Esophagus muscularis mucosa (tissue), 4 donors: ENCODE measurements at regions not wholly inside any gene's neighbourhood (a gene's known extent, or its start where the extent isn't known, plus 50 kb on each side); places are given as distances from the start of the nearest gene placed in this dataset.

Source experiments
- DNase-seq: peaks from one replicate; pipeline ENCODE4 v3.0.0-alpha.2; 2017; ENCODE audit errors: extremely low spot score
- H3K27ac ChIP-seq, 4 donors: fragments of 200-600 bp; sonication (generic); replicated peaks in 1 of 4; 1 replicate in 3 of 4; 2 replicates in 1 of 4; pipeline ENCODE4 v1.5.1; 2016 to 2019; ENCODE audit warnings: mild to moderate bottlenecking in 1 of 4
- H3K27me3 ChIP-seq, 4 donors: fragments of 200-600 bp; sonication (generic); one replicate each; pipeline versions ENCODE4 v1.5.1 to v1.6.0; 2016 to 2019
- H3K36me3 ChIP-seq, 4 donors: fragments of 200-600 bp; sonication (generic); one replicate each; pipeline ENCODE4 v1.5.1; 2016 to 2019
- H3K4me1 ChIP-seq, 4 donors: fragments of 200-600 bp; sonication (generic); one replicate each; pipeline ENCODE4 v1.5.1; 2016 to 2019
- H3K4me3 ChIP-seq, 4 donors: fragments of 200-600 bp; sonication (generic); 1 replicate in 2 of 4; 2 replicates in 2 of 4; pipeline ENCODE4 v1.5.1; 2016 to 2019; ENCODE audit warnings: mild to moderate bottlenecking in 4 of 4, moderate library complexity in 1 of 4
- H3K9me3 ChIP-seq, 4 donors: fragments of 200-600 bp; sonication (generic); 1 replicate in 3 of 4; 2 replicates in 1 of 4; pipeline ENCODE4 v1.5.1; 2016 to 2019
- EP300 ChIP-seq: sonication (generic); formaldehyde crosslinking; IDR thresholded peaks from one replicate; pipeline ENCODE4 v1.6.1; 2017; ENCODE audit warnings: antibody characterized with exemption
- POLR2A ChIP-seq: fragments of 450-650 bp; IDR thresholded peaks from one replicate; pipeline ENCODE4 v1.6.1; 2017; ENCODE audit warnings: antibody characterized with exemption, moderate library complexity, mild to moderate bottlenecking, low read depth
- POLR2AphosphoS5 ChIP-seq, 2 donors: sonication (generic); formaldehyde crosslinking; IDR thresholded peaks; one replicate each; pipeline ENCODE4 v1.6.1; 2017; ENCODE audit warnings: antibody characterized with exemption in 2 of 2
- WGBS: methylation state at CpG from one replicate; pipeline ENCODE4 v1.1.5; 2018; 5-methylcytosine and 5-hydroxymethylcytosine counted together
- intact Hi-C: fragments of 100-400 bp; cut with DNase I; formaldehyde crosslinking; loops from one replicate; pipeline ENCODE4 v1.15.1; 2023
- TF ChIP-seq, protein P1 (sequence below), 3 experiments: fragments of 200-600 bp in 2 of 3; fragments of 450-650 bp in 1 of 3; sonication (generic) in 2 of 3; IDR thresholded peaks; one replicate each; pipeline ENCODE4 v1.5.1; 2017 to 2019; ENCODE audit warnings: antibody characterized with exemption in 3 of 3, mild to moderate bottlenecking in 2 of 3, moderate library complexity in 1 of 3

DNA sequence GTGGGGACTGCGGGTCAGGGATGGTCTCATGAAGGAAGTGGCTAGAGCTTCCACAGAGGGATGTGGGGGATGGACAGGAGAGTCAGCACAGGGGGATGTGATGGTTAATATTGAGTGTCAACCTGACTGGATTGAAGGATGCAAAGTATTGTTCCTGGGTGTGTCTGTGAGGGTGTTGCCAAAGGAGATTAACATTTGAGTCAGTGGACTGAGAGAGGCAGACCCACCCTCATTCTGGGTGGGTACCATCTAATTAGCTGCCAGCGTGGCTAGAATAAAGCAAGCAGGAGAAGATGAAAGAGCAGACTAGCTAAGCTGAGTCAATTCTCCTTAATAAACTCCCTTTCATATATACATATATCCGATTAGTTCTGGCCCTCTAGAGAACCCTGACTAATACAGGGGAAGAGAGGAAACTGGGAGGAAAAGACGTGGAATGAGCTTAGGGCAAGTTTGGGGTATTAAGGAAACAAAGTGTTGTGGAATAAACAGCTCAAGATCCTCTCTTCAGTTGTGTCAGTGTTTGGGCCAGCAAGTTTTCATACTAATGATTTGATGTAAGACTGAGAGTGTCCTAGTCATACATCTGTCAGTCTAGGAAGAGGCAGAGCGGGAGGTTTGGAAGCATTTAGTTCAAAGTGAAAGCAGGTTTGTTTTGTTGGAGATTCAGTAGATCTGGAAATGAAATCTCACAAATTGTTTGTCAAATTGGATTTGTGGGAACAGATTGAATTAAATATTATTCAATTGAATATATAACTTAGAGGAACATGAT is 135.2 kb upstream of the NT5C1B start:
- 88% methylated on average over 5 of the region's 5 CpGs for WGBS
- Histone ChIP-seq H3K27ac (no peak overlapping the region), H3K27me3 (no peaks in the 10 kb centered on the region), H3K36me3 (no peaks in the 10 kb centered on the region), H3K4me3 (no peak overlapping the region), H3K9me3 (no peaks in the 10 kb centered on the region), H3K4me1 (no peaks in the 10 kb centered on the region)
- no peak for DNase-seq
- intact Hi-C loops: no loop called here
- TF ChIP-seq EP300 (no peak), POLR2A (no peak), POLR2AphosphoS5 (IDR thresholded peaks at IDR 0.05) (no peak)
- TF ChIP-seq, protein P1, sequence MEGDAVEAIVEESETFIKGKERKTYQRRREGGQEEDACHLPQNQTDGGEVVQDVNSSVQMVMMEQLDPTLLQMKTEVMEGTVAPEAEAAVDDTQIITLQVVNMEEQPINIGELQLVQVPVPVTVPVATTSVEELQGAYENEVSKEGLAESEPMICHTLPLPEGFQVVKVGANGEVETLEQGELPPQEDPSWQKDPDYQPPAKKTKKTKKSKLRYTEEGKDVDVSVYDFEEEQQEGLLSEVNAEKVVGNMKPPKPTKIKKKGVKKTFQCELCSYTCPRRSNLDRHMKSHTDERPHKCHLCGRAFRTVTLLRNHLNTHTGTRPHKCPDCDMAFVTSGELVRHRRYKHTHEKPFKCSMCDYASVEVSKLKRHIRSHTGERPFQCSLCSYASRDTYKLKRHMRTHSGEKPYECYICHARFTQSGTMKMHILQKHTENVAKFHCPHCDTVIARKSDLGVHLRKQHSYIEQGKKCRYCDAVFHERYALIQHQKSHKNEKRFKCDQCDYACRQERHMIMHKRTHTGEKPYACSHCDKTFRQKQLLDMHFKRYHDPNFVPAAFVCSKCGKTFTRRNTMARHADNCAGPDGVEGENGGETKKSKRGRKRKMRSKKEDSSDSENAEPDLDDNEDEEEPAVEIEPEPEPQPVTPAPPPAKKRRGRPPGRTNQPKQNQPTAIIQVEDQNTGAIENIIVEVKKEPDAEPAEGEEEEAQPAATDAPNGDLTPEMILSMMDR (IDR thresholded peaks at IDR 0.05): no peak

DNA sequence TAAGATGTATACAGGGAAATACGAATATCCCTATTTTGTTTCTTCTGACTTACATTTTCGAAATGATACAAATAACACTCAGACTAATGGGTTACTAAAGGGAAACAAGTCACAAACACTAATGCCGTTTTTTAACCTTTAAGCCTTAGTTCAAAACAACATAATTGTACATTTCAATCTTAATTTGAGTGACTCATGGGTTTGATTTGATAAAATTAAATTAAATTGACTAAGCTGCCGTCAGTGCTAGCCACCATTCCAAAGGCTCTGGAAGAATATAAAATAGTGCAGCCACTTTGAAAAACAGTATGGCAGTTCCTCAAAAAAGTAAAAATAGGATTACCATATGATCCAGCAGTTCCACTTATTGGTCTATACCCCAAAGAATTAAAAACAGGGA is 133.8 kb upstream of the NT5C1B start:
- intact Hi-C loops: no loop called here
- H3K27me3 ChIP-seq: no peaks in the 10 kb centered on the region
- H3K4me3 ChIP-seq: no peak overlapping the region
- H3K36me3 ChIP-seq: no peaks in the 10 kb centered on the region
- H3K9me3 ChIP-seq: no peaks in the 10 kb centered on the region
- no peak for TF ChIP-seq EP300
- no peak for TF ChIP-seq POLR2AphosphoS5 (IDR thresholded peaks at IDR 0.05)
- TF ChIP-seq, protein P1 (IDR thresholded peaks at IDR 0.05): no peak
- TF ChIP-seq POLR2A: no peak
- H3K27ac ChIP-seq: no peak overlapping the region
- no peak for DNase-seq
- H3K4me1 ChIP-seq: no peaks in the 10 kb centered on the region
- 91% methylated on average over 4 of the region's 4 CpGs for WGBS

DNA sequence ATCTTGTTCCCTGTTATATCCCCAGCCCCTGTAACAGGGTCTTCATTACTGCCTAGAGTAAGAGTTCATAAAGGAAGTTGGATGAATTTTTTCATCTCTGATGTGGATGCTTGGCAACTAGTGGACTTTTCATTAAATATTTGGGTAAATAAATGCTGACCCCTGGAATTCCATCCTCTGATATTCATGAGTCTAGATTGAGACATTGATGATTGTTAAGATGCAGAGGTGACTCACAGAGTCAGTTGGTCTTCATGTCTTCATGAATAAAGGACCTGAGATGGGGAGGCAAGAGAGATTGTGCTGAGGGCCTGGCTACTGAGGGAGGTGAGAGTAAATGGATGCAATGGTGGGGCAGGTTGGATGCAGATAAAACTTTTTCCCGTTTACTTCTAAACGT is 132.7 kb upstream of the NT5C1B start:
- no peak for TF ChIP-seq EP300
- TF ChIP-seq, protein P1 (IDR thresholded peaks at IDR 0.05): no peak
- no peak for TF ChIP-seq POLR2AphosphoS5 (IDR thresholded peaks at IDR 0.05)
- TF ChIP-seq POLR2A: no peak
- WGBS: 88% methylated on average over 2 of the region's 2 CpGs

DNA sequence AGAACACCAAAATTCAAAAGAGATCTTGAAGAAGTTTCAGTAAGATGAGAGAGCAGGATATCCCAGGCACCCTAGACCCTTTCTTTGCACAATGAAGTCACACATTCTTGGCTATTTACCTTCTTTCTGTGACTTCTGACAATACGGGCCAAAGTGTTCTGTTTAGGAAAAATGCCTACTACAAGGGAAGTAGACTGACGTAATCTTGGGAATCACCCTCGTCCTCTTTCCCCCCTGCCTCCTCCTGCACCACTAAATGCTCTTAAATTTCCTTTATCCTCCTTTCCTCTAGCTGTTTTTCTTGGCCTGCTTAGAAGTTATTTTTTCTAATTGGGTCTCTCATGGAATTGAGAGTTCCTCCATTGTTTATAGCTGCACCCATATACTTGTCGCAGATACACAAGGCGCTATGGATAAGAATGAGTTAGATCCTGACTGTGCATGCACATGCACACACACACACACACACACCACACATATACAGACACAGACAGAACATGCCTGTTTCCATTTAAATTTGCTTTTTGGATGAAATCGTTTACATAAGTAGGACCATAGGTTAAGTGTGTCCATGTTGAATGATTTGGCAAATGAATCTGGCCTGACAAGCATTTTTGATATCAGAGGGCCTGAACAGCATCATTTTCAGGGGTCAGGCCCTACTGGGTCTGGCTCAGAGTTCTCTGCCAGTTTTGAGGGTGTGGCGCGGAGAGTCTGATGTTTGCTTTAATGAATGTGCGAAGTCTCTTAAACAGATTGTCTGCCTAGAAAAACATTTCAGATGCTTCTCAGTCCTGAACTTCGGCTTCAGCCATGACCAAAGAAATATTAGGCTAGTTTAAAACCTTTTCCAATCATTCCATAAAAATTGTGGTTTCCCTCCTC is 131.9 kb upstream of the NT5C1B start:
- TF ChIP-seq EP300 (no peak), POLR2AphosphoS5 (IDR thresholded peaks at IDR 0.05) (no peak), POLR2A (no peak)
- TF ChIP-seq, protein P1 (IDR thresholded peaks at IDR 0.05): no peak
- H3K27ac ChIP-seq: no peak overlapping the region
- H3K9me3 ChIP-seq: no peaks in the 10 kb centered on the region
- H3K4me3 ChIP-seq: no peak overlapping the region
- WGBS: 82% methylated on average over 10 of the region's 10 CpGs
- intact Hi-C loops: no loop called here
- H3K27me3 ChIP-seq: no peaks in the 10 kb centered on the region
- H3K36me3 ChIP-seq: no peaks in the 10 kb centered on the region
- no peak for DNase-seq
- H3K4me1 ChIP-seq: no peaks in the 10 kb centered on the region

More for the DNA sequence above, 132.7 kb upstream of the NT5C1B start:
- H3K4me1 ChIP-seq: no peaks in the 10 kb centered on the region
- DNase-seq: no peak
- no peaks in the 10 kb centered on the region for H3K9me3 ChIP-seq
- intact Hi-C loops: no loop called here
- no peaks in the 10 kb centered on the region for H3K27me3 ChIP-seq
- H3K4me3 ChIP-seq: no peak overlapping the region
- no peak overlapping the region for H3K27ac ChIP-seq
- no peaks in the 10 kb centered on the region for H3K36me3 ChIP-seq
